HG03460 (cell line): ENCODE measurements at regions not wholly inside any gene's neighbourhood (a gene's known extent, or its start where the extent isn't known, plus 50 kb on each side); places are given as distances from the start of the nearest gene placed in this dataset.

Experiments used
- ATAC-seq: cut with Tn5 transposase; IDR thresholded peaks from one replicate; pipeline ENCODE4 v1.9.1; 2021; ENCODE audit not compliant: unreplicated experiment

- ATAC-seq = no peak
These were observed 50.5 kb upstream of the NT5C1B start for GRCh38 chr2:18639756-18640453.
